Motor neuron (in vitro differentiated cells): ENCODE measurements at regions not wholly inside any gene's neighbourhood (a gene's known extent, or its start where the extent isn't known, plus 50 kb on each side); places are given as distances from the start of the nearest gene placed in this dataset.

Experiments used
- ATAC-seq, 8 experiments: fragments of 200-7000 bp; cut with Tn5 transposase; replicated peaks in 6 of 8; 2 replicates each; pipeline ENCODE4 v1.8.0; 2021; ENCODE audit warnings: mild to moderate bottlenecking in 8 of 8, moderate library complexity in 8 of 8
- H3K27ac ChIP-seq, 2 donors: fragments of 250-450 bp; sonication (Bioruptor Pico); 2 replicates each; pipeline ENCODE4 v1.9.0; 2021; ENCODE audit warnings: antibody characterized with exemption in 2 of 2, mild to moderate bottlenecking in 2 of 2, moderate library complexity in 1 of 2
- H3K4me1 ChIP-seq, 2 donors: fragments of 250-450 bp; sonication (Bioruptor Pico); replicated peaks in 1 of 2; 2 replicates each; pipeline ENCODE4 v1.6.1; 2021; ENCODE audit warnings: antibody characterized with exemption in 2 of 2, mild to moderate bottlenecking in 2 of 2, moderate library complexity in 1 of 2
- H3K4me3 ChIP-seq, 5 donors: fragments of 250-450 bp; sonication (Bioruptor Pico); 2 replicates each; pipeline ENCODE4 v1.9.0; 2021; ENCODE audit warnings: antibody characterized with exemption in 5 of 5, mild to moderate bottlenecking in 5 of 5, moderate library complexity in 4 of 5
- WGBS, 10 experiments: fragments of 450-650 bp; shearing (Covaris generic); methylation state at CpG; one replicate each; pipeline ENCODE4 v1.0.0; 2022; 5-methylcytosine and 5-hydroxymethylcytosine counted together
- in situ Hi-C, 9 experiments: fragments of 400-800 bp; cut with MboI; loops; one replicate each; pipeline ENCODE4 v1.15.0; 2021; ENCODE audit warnings: low sequenced_read_pairs in 9 of 9, low pct_unique_long_range_greater_than_20kb in 2 of 9; ENCODE audit not compliant: unreplicated experiment in 9 of 9

GRCh38 chr4:96092151-96092705 lies 252.3 kb downstream of the PDHA2 start:
- Histone ChIP-seq H3K27ac (no peak overlapping the region), H3K4me3 (no peak overlapping the region), H3K4me1 (no peaks in the 10 kb centered on the region)
- in situ Hi-C loops: no loop called here
- no peak for ATAC-seq
- WGBS, 10 experiments: 0 to 100% (median 80%) methylated on average over 1 of the region's 1 CpG; no CpG with 5 or more reads in 1 of the 10 experiments

- no peak for ATAC-seq
- WGBS, 10 experiments: 0 to 91% (median 65%) methylated on average over 1 to 3 of the region's 3 CpGs
- no peak overlapping the region for H3K4me3 ChIP-seq
- H3K4me1 ChIP-seq: no peaks in the 10 kb centered on the region
- no peak overlapping the region for H3K27ac ChIP-seq
- in situ Hi-C loops: no loop called here
Measured at GRCh38 chr4:96093057-96093456, 253.2 kb downstream of the PDHA2 start.

GRCh38 chr4:96093563-96093962 lies 253.7 kb downstream of the PDHA2 start:
- in situ Hi-C loops: no loop called here
- ATAC-seq: no peak
- no peak overlapping the region for H3K27ac ChIP-seq
- H3K4me1 ChIP-seq: no peaks in the 10 kb centered on the region
- no peak overlapping the region for H3K4me3 ChIP-seq

GRCh38 chr4:96094183-96094582 lies 254.3 kb downstream of the PDHA2 start:
- Histone ChIP-seq H3K4me3 (no peak overlapping the region), H3K27ac (no peak overlapping the region), H3K4me1 (no peaks in the 10 kb centered on the region)
- ATAC-seq: no peak
- in situ Hi-C loops: no loop called here
- WGBS, 10 experiments: 0 to 70% (median 52%) methylated on average over 2 to 5 of the region's 5 CpGs

- H3K4me1 ChIP-seq: no peaks in the 10 kb centered on the region
- WGBS, 10 experiments: 6 to 78% (median 55%) methylated on average over 3 to 7 of the region's 7 CpGs; no CpG with 5 or more reads in 1 of the 10 experiments
- H3K4me3 ChIP-seq: no peak overlapping the region
- no peak overlapping the region for H3K27ac ChIP-seq
- in situ Hi-C loops: no loop called here
- ATAC-seq: peak in 4 of 8 experiments; percentile 13 to 42 (median 36)
Measured at GRCh38 chr4:96097040-96097607, 257.2 kb downstream of the PDHA2 start.

- no peak overlapping the region for H3K4me3 ChIP-seq
- no peak overlapping the region for H3K27ac ChIP-seq
- ATAC-seq: no peak
- in situ Hi-C loops: no loop called here
- H3K4me1 ChIP-seq: no peaks in the 10 kb centered on the region
- WGBS, 10 experiments: 10 to 100% (median 86%) methylated on average over 1 of the region's 1 CpG
Measured at GRCh38 chr4:96097693-96098092, 257.8 kb downstream of the PDHA2 start.

- in situ Hi-C loops: no loop called here
- ATAC-seq: no peak
- no peak overlapping the region for H3K4me3 ChIP-seq
- WGBS, 10 experiments: 17 to 90% (median 78%) methylated on average over 1 of the region's 1 CpG; no CpG with 5 or more reads in 4 of the 10 experiments
- H3K27ac ChIP-seq: no peak overlapping the region
- no peaks in the 10 kb centered on the region for H3K4me1 ChIP-seq
Measured at GRCh38 chr4:96099031-96099430, 259.1 kb downstream of the PDHA2 start.

- in situ Hi-C loops: no loop called here
- no peaks in the 10 kb centered on the region for H3K4me1 ChIP-seq
- H3K4me3 ChIP-seq: no peak overlapping the region
- 0 to 100% (median 88%) methylated on average over 1 to 3 of the region's 3 CpGs for WGBS, 10 experiments
- H3K27ac ChIP-seq: no peak overlapping the region
- peak in 3 of 8 experiments; percentile 39 to 93 (median 89) for ATAC-seq
Measured at GRCh38 chr4:96102541-96103026, 262.7 kb downstream of the PDHA2 start.

GRCh38 chr4:96103086-96103485 lies 263.2 kb downstream of the PDHA2 start:
- in situ Hi-C loops: no loop called here
- H3K4me1 ChIP-seq: no peaks in the 10 kb centered on the region
- 4 to 100% (median 63%) methylated on average over 2 to 5 of the region's 5 CpGs; no CpG with 5 or more reads in 1 of the 10 experiments for WGBS, 10 experiments
- no peak overlapping the region for H3K4me3 ChIP-seq
- H3K27ac ChIP-seq: no peak overlapping the region
- ATAC-seq: peak in 3 of 8 experiments; percentile 13 to 45 (median 35)

- Histone ChIP-seq H3K27ac (no peak overlapping the region), H3K4me3 (no peak overlapping the region), H3K4me1 (no peaks in the 10 kb centered on the region)
- in situ Hi-C loops: no loop called here
- 0 to 100% (median 88%) methylated on average over 1 of the region's 1 CpG; no CpG with 5 or more reads in 1 of the 10 experiments for WGBS, 10 experiments
- ATAC-seq: no peak
Measured at GRCh38 chr4:96108146-96108545, 268.3 kb downstream of the PDHA2 start.

GRCh38 chr4:96112631-96113030 lies 272.7 kb downstream of the PDHA2 start:
- Histone ChIP-seq H3K4me3 (no peak overlapping the region), H3K27ac (no peak overlapping the region), H3K4me1 (no peaks in the 10 kb centered on the region)
- in situ Hi-C loops: no loop called here
- no peak for ATAC-seq

- WGBS, 10 experiments: 43 to 90% methylated on average over 1 of the region's 1 CpG; no CpG with 5 or more reads in 8 of the 10 experiments
- no peaks in the 10 kb centered on the region for H3K4me1 ChIP-seq
- H3K27ac ChIP-seq: no peak overlapping the region
- H3K4me3 ChIP-seq: no peak overlapping the region
- no peak for ATAC-seq
- in situ Hi-C loops: no loop called here
Measured at GRCh38 chr4:96120206-96120605, 280.3 kb downstream of the PDHA2 start.

- H3K4me1 ChIP-seq: no peaks in the 10 kb centered on the region
- H3K27ac ChIP-seq: no peak overlapping the region
- in situ Hi-C loops: no loop called here
- no peak for ATAC-seq
- WGBS, 10 experiments: 66 to 100% (median 84%) methylated on average over 2 to 12 of the region's 24 CpGs; no CpG with 5 or more reads in 1 of the 10 experiments
- H3K4me3 ChIP-seq: no peak overlapping the region
Measured at GRCh38 chr4:96126227-96126626, 286.3 kb downstream of the PDHA2 start.

GRCh38 chr4:96131186-96131585 lies 291.3 kb downstream of the PDHA2 start:
- 0 to 100% (median 75%) methylated on average over 1 of the region's 1 CpG for WGBS, 10 experiments
- Histone ChIP-seq H3K27ac (no peak overlapping the region), H3K4me1 (no peaks in the 10 kb centered on the region), H3K4me3 (no peak overlapping the region)
- in situ Hi-C loops: no loop called here
- no peak for ATAC-seq
